ENCODE measurements at regions not wholly inside any gene's neighbourhood (a gene's known extent, or its start where the extent isn't known, plus 50 kb on each side); places are given as distances from the start of the nearest gene placed in this dataset.

DNA sequence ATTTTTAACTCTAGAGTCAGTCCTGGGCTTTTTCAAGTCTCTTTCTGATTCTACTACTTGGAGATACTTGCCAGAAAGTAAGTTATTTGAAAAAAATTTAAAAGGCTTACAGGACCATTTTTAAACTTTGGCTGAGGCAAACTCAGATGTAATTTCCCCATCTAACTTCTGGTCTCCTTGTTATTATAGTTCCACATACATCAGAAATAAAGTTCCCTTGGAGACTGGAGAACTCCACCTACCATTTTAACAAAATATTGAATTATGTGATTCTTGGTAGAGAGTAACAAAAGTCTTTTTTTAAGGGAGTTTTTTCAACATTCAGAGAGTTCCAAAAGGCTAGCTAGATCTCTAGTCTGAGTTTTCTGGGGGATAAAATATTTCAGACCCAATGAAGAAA lies 56.3 kb upstream of the SNX2 start:
- no peak for DNase-seq (ENCODE audit: low read depth in 1 of 2, low spot score in 1 of 2)
- TF ChIP-seq JUND (IDR thresholded peaks at IDR 0.05; ENCODE audit: low read depth): no peak
- in situ Hi-C loops (cut with HindIII; ENCODE audit: low pct_unique_long_range_greater_than_20kb, low sequenced_read_pairs): no loop called here

DNA sequence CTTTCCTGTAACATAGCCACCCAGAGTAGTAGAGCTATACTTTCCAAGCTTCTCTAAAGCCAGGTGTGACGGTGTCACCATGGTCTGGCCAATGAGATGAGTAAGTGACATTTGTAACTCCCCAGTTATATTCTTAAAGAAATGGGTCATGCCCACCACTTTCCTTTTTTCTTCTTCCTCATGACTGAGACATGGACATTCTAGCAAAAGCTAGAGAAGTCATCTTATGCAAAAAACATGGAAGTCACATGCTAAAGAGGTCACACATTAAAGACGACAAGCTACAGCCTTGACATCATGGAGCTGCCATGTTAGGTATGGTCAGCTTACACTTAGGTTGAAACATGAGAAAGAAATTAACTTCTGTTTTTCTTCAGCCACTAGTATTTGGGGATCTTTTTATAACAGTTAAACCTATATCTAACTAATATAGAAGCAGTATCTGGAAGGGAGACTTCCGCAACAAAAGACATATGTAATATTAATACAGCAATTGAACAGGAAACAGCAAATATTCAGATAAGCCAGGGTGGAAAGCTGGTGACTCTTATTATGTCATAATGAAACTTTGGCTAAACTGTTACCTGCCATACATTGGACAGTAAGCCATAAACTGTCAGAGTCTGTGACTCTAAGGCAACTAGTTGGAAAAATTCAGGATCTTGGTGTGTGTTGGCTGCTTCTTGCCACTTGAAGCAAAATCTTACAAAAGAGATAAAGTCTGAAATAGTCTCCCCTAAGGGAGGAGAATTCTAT lies 54.7 kb upstream of the SNX2 start:
- no peak for TF ChIP-seq JUND (IDR thresholded peaks at IDR 0.05; ENCODE audit: low read depth)
- DNase-seq (ENCODE audit: low read depth in 1 of 2, low spot score in 1 of 2): no peak
- in situ Hi-C loops (cut with HindIII; ENCODE audit: low pct_unique_long_range_greater_than_20kb, low sequenced_read_pairs): no loop called here

DNA sequence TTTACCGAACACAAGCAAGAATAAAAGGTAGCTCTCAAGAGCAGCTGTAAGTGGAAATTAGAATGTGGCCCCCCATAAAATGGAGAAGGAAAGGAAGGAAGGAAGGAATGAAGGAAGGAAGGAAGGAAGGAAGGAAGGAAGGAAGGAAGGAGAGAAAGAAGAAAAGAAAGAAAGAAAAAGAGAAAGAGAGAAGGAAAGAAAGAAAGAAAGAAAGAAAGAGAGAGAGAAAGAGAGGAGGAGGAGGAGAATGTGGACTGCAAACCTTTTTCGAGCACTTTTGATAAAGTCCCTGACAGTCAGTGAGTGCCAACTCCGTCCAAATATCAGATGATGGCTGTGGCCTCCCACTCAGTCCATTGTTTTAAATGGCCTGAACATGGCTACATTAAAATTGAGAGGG lies 53.8 kb upstream of the SNX2 start:
- no peak for TF ChIP-seq JUND (IDR thresholded peaks at IDR 0.05; ENCODE audit: low read depth)
- in situ Hi-C loops (cut with HindIII; ENCODE audit: low pct_unique_long_range_greater_than_20kb, low sequenced_read_pairs): no loop called here
- no peak for DNase-seq (ENCODE audit: low read depth in 1 of 2, low spot score in 1 of 2)

DNA sequence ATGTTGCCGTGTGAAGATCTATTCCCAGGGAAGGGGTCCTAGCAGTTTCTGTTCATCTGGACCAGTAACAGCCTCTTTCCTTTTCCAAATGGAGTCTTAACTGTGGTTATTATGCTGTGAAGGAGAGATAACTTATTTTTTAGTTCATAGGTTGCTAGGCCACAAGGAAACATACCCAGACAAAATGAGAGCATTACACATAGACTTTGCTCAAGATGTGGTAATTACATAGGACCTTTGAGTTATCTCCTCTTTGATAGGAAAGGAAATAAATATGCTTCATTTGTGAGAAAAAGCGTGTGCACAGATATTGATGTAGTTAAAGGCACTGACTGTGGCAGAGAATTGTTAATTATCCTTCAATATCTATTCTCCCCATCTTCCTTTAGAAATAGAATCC lies 52.5 kb upstream of the SNX2 start:
- TF ChIP-seq JUND (IDR thresholded peaks at IDR 0.05; ENCODE audit: low read depth): no peak
- in situ Hi-C loops (cut with HindIII; ENCODE audit: low pct_unique_long_range_greater_than_20kb, low sequenced_read_pairs): no loop called here
- no peak for DNase-seq (ENCODE audit: low read depth in 1 of 2, low spot score in 1 of 2)

DNA sequence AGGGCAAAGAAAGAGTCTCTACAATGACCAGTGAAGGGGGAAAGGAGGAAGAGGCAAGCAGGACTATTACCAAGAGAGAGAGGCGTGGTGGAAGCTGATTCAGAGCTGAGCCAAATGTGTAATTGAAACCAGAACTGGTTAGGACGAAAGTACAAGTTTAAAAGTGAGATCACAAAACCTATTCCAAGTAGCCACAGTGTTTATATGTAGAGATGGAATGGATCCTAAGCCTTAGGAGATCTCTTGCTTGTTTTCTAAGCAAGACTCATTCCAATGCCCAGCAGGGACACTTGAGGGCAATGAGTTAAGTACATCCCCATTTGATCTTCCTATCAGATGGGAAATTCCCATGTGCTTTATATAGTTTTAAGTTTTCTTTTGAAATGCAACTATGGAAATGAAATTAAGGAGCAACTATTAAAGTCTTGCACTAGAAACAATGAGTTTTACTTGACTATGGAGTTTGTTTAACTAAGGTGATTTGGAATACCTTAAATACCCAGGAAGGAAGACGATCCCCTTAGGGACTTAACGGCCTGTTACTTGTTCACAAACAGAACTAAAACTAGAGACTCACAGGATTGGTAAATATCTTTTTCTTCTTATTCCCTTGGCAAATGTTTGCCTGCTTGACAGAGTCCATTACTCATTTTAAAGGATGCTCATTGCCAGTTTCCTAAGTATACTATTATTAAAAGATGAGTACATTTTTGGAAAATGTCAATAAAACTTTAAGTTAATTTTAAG lies 51.1 kb upstream of the SNX2 start:
- DNase-seq (ENCODE audit: low read depth in 1 of 2, low spot score in 1 of 2): peak in 1 of 2 experiments; percentile 64
- in situ Hi-C loops (cut with HindIII; ENCODE audit: low pct_unique_long_range_greater_than_20kb, low sequenced_read_pairs): no loop called here
- TF ChIP-seq JUND (IDR thresholded peaks at IDR 0.05; ENCODE audit: low read depth): no peak

Measured in T47D (cell line).